Peyer's patch (tissue), 4 donors: ENCODE measurements at regions not wholly inside any gene's neighbourhood (a gene's known extent, or its start where the extent isn't known, plus 50 kb on each side); places are given as distances from the start of the nearest gene placed in this dataset.

ENCODE experiments used
- CTCF ChIP-seq, 6 experiments: fragments of 450-650 bp in 4 of 6; fragments of 200-600 bp in 2 of 6; sonication (generic) in 1 of 6; IDR thresholded peaks; one replicate each; pipeline ENCODE4 v1.5.1; 2017 to 2019; ENCODE audit warnings: antibody characterized with exemption in 6 of 6, mild to moderate bottlenecking in 3 of 6, moderate library complexity in 1 of 6
- POLR2A ChIP-seq, 2 donors: fragments of 450-650 bp; IDR thresholded peaks; one replicate each; pipeline ENCODE4 v1.5.1; 2017; ENCODE audit warnings: antibody characterized with exemption in 2 of 2, mild to moderate bottlenecking in 2 of 2, moderate library complexity in 2 of 2

- TF ChIP-seq CTCF (IDR thresholded peaks at IDR 0.05) (no peak), POLR2A (IDR thresholded peaks at IDR 0.05) (no peak)
Measured at GRCh38 chr4:170775851-170776250, 686.1 kb upstream of the AADAT start.
